Gastrocnemius medialis (tissue), 4 donors: ENCODE measurements at regions not wholly inside any gene's neighbourhood (a gene's known extent, or its start where the extent isn't known, plus 50 kb on each side); places are given as distances from the start of the nearest gene placed in this dataset.

Experiments used
- POLR2A ChIP-seq, 2 donors: fragments of 450-650 bp; IDR thresholded peaks; one replicate each; pipeline ENCODE4 v1.6.1; 2017; ENCODE audit warnings: antibody characterized with exemption in 2 of 2, mild to moderate bottlenecking in 2 of 2, moderate library complexity in 2 of 2
- TF ChIP-seq, protein P1 (sequence below), 5 experiments: fragments of 450-650 bp in 3 of 5; fragments of 200-600 bp in 2 of 5; sonication (generic) in 2 of 5; IDR thresholded peaks in 4 of 5; conservative IDR thresholded peaks in 1 of 5; 1 replicate in 4 of 5; 2 replicates in 1 of 5; pipeline ENCODE4 v1.5.1; 2016 to 2019; ENCODE audit warnings: antibody characterized with exemption in 5 of 5, mild to moderate bottlenecking in 3 of 5, moderate library complexity in 3 of 5

DNA sequence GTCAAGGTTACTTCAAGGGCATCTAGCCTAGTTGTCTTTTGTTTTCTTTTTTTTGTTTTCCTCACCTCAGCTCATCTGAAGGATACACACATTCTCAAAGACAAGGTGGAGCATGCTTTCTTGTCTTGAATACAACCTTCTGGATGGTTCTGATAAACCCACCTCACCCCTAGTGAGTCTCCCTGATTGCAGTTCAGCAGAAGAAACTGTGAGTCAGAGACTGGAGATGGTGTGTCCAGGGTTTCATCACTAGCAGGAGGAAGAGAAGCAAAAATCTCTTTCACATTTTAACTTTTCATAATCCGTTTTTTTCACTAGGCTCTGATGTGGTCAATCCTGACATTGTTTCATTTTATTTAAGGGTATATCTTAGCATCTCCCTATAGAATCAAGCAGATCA lies 143.0 kb upstream of the NRBF2 start:
- TF ChIP-seq, protein P1, sequence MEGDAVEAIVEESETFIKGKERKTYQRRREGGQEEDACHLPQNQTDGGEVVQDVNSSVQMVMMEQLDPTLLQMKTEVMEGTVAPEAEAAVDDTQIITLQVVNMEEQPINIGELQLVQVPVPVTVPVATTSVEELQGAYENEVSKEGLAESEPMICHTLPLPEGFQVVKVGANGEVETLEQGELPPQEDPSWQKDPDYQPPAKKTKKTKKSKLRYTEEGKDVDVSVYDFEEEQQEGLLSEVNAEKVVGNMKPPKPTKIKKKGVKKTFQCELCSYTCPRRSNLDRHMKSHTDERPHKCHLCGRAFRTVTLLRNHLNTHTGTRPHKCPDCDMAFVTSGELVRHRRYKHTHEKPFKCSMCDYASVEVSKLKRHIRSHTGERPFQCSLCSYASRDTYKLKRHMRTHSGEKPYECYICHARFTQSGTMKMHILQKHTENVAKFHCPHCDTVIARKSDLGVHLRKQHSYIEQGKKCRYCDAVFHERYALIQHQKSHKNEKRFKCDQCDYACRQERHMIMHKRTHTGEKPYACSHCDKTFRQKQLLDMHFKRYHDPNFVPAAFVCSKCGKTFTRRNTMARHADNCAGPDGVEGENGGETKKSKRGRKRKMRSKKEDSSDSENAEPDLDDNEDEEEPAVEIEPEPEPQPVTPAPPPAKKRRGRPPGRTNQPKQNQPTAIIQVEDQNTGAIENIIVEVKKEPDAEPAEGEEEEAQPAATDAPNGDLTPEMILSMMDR (IDR thresholded peaks at IDR 0.05 in 4 of 5, conservative IDR thresholded peaks at IDR 0.05 in 1 of 5): no peak
- TF ChIP-seq POLR2A (IDR thresholded peaks at IDR 0.05): no peak
